ENCODE measurements at regions not wholly inside any gene's neighbourhood (a gene's known extent, or its start where the extent isn't known, plus 50 kb on each side); places are given as distances from the start of the nearest gene placed in this dataset.

GRCh38 chr1:81525085-81525484 is 275.6 kb upstream of the ADGRL2 start:
- TF ChIP-seq CTCF (IDR thresholded peaks at IDR 0.05) (no peak), POLR2A (IDR thresholded peaks at IDR 0.05) (no peak)

Data from adrenal gland (tissue), 5 donors.